Right lobe of liver (tissue), 4 donors: ENCODE measurements at regions not wholly inside any gene's neighbourhood (a gene's known extent, or its start where the extent isn't known, plus 50 kb on each side); places are given as distances from the start of the nearest gene placed in this dataset.

Experiments used
- POLR2A ChIP-seq: fragments of 450-650 bp; IDR thresholded peaks from one replicate; pipeline ENCODE4 v1.6.1; 2017; ENCODE audit warnings: antibody characterized with exemption, mild to moderate bottlenecking
- TF ChIP-seq, protein P1 (sequence below), 4 donors: fragments of 200-600 bp in 3 of 4; fragments of 450-650 bp in 1 of 4; IDR thresholded peaks; one replicate each; pipeline versions ENCODE4 v1.5.1 to v1.8.0; 2016 to 2022; ENCODE audit warnings: antibody characterized with exemption in 4 of 4, mild to moderate bottlenecking in 2 of 4
- donor health status: DM: no; HTN: no; CAD: no.
- donor health status: DM: no; HTN: no; CAD: no.
- donor health status: DM: no; HTN: yes; CAD: no.

DNA sequence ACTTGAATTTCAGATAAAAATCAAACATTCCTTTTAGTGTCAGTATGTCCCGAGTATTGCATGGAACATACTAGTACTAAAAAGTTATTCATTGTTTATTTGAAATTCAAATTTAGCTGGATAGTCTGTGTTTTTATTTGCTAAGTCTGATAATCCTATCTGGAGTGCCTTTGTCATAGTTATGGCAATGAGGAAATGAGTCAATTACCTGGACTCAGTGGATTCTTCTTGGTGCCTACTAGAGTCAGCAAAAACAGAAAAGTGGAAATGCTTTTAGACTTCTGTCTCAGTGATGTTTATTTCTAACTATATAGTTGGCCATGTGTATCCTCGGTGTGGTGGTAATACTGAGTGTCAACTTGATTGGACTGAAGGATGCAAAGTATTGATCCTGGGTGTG, 121.3 kb upstream of the EEF1E1 start:
- TF ChIP-seq, protein P1, sequence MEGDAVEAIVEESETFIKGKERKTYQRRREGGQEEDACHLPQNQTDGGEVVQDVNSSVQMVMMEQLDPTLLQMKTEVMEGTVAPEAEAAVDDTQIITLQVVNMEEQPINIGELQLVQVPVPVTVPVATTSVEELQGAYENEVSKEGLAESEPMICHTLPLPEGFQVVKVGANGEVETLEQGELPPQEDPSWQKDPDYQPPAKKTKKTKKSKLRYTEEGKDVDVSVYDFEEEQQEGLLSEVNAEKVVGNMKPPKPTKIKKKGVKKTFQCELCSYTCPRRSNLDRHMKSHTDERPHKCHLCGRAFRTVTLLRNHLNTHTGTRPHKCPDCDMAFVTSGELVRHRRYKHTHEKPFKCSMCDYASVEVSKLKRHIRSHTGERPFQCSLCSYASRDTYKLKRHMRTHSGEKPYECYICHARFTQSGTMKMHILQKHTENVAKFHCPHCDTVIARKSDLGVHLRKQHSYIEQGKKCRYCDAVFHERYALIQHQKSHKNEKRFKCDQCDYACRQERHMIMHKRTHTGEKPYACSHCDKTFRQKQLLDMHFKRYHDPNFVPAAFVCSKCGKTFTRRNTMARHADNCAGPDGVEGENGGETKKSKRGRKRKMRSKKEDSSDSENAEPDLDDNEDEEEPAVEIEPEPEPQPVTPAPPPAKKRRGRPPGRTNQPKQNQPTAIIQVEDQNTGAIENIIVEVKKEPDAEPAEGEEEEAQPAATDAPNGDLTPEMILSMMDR (IDR thresholded peaks at IDR 0.05): no peak
- TF ChIP-seq POLR2A: no peak
